ENCODE measurements at regions not wholly inside any gene's neighbourhood (a gene's known extent, or its start where the extent isn't known, plus 50 kb on each side); places are given as distances from the start of the nearest gene placed in this dataset.
"Not testable (repeated sequence)": the region's sequence is repeated elsewhere in the genome, so short reads cannot be mapped to it uniquely, and the experiment has no call there.

DNA sequence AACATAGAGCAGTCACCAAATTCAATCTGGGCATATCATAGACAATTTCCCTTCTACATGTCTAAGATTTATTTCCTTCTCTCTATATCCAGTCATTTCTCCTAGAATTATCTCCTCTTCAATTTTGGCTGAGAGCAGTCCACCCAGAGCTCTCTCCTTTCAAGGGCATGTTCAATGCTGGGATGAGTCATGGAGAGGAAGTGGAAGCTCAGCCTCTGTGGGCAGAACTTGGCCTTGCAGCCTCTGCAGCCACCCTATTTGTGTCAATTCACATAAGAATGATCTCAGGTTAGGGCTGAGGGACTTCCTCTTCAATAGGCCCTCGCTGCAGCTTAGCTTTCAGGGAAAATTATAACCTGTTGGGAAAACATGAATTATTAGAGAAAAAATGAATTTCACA is 560.8 kb downstream of the POM121L12 start:
- peak; percentile 43 for DNase-seq

DNA sequence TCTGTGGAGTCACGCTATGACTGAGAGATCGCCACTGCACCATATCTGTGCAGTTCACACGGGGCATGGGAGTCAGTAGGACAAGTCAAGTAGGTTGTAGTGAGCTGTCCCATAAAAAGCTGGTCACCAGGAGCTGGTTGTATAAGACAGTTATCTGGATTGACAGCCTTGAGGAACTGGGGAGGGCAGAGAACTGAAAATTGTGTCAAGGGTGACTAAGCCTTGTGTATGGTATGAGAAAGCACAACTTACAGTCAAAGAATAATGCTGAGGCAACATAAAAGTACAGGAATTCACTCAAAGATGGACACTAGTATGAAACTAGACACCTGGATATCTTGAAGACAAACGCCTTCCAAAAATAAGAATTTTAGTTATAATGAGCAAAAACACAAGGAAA is 564.9 kb downstream of the POM121L12 start:
- DNase-seq, result no peak

DNA sequence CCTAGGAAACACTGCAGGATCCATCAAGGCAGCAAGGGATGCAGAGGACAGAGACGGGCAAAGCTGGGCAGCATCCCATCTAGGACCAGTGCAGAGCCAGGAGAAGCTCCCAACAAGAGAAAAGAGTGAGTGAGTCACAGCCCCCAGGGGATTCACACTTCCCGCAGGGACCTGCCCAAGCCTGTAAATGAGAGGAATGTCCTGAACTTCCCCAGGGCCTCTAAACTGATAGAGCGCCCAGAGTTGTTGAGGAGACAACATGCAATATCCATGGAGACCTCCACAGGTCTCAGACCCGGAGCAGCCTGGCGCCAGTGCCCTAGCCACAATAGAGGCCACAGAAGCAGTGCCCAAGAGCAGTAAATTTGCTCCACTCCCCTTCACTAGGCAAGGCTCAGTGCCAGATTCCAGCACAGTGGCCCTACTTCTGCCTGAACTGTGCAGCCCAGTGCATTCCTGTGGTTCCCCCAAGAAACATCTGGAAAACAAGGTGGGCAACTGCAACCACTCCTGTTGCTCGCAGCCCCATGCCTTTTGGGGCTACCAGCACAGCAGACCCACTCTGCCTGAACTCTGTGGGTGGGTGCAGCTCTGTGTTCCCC is 567.5 kb downstream of the POM121L12 start:
- DNase-seq, result peak; percentile 33

DNA sequence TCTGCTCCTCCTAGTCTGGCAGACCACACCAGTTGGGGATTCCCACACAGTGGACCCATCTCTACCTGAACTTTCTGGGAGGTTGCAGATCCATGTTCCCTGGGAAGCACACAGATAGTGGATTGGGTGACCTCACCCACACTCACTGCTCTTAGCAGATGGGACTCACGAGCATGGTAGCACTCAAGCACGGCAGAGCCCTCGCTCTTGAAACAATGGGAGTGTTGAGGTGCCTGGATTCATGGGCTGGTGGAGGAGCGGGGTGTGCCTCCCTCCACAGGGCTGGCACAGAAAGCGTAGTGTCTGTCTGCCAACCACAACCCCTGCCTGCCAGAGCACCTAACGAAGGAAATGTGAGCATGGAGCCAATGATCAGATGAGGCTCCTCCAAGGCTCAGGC is 568.0 kb downstream of the POM121L12 start:
- DNase-seq, result no peak

DNA sequence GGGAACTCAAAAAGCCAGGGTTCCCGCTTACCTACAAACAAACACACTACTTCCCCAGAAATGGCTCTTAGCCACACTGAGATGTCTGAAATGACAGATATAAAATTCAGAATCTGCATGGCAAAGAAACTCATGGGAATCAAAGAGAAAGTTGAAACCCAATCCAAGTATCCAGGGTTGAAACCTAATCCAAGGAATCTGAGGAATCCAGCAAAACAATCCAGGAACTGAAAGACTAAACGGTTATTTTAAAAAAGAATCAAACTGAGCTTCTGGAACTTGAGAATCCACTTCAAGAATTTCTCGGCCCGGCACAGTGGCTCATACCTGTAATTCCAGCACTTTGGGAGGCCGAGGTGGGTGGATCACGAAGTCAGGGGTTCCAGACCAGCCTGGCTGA is 568.8 kb downstream of the POM121L12 start:
- DNase-seq, result no peak

DNA sequence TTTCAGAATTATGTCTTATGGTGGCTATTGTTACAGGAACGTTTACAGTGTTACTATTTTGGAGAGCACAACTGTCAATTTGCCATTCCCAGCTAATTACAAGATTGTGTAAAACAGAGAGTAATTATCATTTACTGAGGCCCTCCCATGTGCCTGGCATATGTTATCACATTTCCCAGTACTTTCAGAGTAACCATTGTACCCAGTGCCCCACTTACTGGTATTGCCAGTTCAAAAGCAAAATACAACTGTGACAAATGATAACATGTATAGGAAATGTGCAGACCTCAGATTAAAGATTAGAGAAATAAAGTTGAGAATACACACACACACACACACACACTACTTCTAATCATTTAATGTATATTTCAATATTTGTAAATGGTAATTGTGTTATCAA is 572.5 kb downstream of the POM121L12 start:
- DNase-seq, result no peak

DNA sequence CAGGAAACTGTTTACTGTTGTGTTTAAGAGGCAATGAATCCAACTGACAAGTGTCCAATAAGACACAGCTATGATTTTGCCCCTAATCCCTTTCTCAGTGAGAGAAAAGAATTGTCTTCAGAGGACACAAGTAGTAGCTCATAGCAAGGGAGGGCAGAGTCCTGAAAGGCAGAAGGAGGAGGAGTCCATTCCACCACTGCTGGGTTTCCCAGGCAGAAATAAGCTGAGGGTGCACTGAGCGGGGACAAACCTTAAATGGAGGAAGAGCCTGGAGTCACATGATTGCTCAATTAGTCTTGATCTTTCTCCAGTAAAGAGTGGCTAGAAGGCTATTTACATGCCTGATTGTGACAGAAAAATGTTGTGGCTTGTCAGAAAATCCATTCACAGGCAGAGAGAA is 573.8 kb downstream of the POM121L12 start:
- DNase-seq, result no peak

DNA sequence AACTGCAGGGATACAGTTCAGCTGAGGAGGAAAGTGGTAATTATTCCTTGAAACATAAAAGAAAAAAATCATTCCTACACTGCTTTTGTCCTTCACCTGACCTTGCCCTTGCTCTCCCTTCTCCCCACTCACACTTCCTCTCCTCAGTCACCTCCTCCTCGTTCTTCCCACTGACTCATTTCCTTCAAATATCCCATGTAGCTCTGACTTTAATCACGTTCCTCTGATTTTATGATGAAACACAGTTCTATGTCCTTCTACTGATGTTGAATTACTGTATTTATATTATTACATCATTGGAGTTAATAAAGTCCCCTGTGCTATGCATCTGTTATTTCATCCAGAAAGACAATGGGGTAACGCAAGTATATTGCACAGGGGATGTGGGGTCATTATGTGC is 575.6 kb downstream of the POM121L12 start:
- DNase-seq, result no peak

DNA sequence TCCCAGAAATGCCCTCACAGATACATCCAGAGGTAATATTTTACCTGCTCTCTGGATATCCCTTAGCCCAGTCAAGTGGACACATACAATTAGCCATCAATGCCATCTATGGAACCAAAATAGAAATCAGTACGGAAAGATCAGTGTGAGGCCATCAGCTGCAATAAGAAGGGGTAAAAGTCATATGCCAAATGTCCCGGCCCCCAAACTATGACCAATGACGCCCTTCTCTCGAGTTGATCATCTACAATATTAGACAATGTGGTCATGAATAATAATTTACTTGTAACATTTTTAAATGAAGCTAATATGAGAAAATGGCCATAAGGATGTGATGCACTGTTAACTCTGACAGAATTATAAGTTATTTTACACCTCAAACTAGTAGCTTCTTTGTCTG is 588.9 kb downstream of the POM121L12 start:
- no peak for DNase-seq

DNA sequence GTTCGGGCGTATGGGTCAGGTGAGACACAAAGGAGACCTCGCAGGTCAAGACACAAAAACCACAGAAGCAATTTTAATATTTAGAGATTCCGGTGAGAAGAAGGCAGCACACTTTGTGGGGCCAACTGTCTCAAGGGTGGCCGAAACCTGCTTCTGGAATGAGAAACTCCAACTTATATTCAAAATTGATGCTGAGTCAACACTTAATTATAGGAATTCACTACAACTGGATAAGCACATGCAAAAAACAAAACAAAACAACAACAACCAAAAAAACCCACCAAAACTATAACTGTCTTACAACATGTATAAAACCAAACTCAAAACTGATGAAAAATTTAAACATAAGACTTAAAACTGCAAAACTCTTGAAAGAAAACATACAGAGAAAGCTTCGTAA is 593.3 kb downstream of the POM121L12 start:
- DNase-seq, result no peak

DNA sequence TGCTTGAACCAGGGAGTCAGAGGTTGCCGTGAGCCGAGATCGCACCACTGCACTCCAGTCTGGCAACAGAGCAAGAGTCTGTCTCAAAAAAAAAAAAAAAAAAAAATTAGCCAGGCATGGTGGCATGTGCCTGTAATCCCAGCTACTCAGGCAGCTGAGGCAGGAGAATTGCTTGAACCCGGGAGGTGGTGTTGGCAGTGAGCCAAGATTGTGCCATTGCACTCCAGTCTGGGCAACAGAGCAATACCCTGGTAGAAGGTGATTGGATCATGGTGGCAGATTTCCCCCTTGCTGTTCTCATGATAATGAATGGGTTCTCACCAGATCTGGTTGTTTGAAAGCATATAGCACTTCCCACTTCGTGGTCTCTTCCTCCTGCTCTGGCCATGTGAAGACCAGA is 599.8 kb downstream of the POM121L12 start:
- not testable (repeated sequence) for DNase-seq

DNA sequence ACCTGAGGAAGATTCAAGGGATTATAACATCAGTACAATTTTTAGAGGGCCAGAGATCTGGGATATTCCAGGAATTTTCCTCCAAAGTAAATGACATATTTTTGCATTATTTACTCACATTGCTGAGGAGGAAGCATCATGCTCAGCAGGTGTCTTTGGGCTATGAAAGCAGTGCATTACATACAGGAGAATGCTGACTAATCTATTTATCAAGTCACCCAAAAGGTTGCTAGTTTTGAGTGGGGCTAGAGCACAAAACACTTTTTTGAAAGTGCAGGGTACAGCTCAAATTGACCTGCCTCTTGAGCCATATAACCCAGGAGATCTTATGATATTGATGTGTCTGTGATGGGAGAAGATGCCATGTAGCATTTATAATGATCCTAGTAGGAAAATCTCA is 603.1 kb downstream of the POM121L12 start:
- DNase-seq, result no peak

DNA sequence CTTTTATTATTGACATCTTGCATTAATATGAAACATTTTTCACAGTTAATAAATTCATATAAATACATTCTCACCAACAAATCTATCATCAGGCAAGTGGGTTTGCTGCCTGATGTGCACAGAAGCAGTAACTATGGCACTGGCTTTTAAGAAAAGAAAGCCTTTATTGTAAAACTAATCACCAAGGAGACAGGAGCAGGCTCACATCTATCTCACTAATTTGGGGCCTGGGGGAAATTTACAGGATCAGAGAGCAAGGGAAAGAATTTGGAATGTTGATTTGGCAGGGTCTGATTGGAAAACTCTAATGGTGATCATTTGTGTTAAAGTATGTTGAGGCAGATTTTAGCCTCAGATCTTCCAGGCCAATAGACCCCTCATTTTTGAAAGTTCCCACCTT is 605.7 kb downstream of the POM121L12 start:
- DNase-seq, result no peak

DNA sequence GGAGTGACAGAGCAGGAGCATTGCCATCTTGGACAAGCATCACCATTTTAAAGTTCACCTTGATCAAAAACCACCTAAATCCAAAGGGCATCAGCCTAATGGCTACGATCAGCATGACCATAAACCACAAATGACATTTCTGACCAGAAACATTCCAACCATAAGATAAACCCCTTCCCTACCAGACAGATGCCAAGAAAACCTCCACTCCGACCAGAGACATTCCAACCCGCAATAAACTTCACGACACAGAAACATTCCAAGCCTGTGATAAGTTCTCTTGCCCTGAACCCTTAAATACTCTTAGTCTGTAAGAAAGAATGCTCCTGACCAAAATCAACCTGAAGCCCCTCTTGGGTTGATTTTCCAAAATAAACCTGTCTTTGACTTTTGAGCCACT is 606.9 kb downstream of the POM121L12 start:
- DNase-seq, result peak; percentile 56

DNA sequence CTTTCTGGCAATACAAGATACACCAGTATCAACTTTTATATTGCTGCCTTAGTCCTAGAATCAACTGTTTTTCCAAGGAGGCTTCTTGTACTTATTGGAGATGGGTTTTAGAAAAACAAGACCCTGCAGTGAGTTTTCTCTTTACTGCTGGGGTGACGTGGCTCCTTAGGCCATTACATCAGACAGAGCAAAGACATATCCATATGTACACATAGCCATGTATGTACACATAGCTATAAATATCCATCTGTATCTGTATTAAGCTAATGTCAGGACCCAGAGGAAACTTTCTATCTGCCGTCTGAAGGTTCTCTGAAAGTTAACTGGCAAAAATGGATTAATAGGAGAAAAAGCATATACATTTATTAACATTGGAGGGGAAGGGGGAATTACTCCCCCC is 607.4 kb downstream of the POM121L12 start:
- DNase-seq, result no peak

DNA sequence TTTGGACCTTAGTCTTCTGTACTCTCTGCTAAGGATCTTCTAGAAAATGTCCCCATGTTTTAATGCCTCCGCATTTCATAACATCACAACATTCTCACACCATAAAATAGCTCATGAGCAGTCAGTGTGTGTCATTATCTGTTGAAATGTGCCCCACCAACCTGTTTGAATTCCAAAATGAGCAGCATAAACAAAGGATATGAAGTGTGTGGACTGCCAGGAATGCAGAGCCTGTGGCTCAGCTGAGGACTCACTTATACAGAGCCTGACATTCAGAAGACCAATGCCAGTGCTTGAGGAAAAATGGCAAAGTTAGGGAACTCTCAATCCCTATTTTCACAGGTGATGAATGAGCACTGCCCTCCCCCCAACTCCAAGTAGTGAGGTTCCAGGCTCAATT is 621.4 kb downstream of the POM121L12 start:
- no peak for DNase-seq

DNA sequence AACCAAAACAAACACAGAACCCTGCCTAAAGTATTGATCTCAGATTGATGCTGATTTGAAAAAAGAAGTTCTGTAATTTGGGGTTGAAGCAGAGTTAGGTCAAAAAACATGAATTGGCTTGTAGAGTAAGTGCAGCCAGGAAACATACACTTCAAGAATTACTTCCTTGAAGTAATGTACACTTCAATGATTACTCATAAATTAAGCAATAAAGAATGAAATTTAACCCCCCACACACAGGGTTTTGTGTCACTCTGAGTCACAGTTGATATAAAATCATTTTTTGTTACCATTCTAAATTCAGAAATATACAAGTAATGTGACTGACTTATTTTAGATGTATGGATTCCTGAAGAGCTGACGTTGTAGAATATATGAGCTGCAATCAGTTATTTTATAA is 622.2 kb downstream of the POM121L12 start:
- no peak for DNase-seq

DNA sequence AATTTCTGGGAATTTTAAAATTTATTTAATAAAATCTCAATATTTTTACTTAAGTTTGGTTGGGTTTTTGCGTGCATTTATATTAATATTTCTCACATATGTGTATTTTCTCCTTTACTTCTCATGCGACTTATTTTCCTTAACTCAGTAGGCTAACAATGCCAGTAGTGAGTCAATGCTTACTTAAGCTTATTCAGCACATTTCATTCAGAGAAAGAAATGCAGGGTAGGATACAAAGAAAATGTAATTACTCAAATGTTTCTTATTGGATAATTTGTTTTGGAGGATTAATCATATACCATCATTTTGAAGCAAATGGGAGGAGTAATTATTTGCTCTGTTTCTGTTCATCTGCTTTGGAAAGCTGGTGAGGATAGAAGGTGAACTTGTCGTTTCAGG is 623.5 kb downstream of the POM121L12 start:
- DNase-seq, result no peak

DNA sequence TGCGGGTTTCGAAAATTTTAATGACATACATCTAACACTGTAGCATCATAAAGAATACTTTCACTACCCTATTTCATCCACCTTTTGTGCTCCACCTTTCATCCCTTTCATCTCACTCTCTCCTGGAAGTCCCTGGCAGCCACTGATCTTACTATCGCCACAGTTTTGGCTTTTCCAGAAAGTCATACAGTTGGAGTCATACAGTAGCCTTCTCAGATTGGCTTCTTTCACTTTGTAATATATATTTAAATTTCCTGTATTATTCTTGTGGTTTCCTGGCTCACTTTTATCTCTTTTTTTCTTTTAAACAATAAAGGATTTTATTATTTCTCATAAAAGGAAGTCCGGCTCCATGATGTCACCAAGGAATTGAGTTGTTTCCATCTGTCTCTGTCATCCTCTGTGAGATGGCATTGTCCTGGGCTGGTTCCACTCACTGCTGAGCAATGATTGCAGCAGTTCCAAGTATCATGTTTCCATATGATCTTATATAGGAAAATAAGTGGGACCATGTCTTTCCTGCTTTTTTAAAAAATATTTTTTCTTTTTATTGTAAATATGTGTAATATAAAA is 626.3 kb downstream of the POM121L12 start:
- DNase-seq, result no peak

DNA sequence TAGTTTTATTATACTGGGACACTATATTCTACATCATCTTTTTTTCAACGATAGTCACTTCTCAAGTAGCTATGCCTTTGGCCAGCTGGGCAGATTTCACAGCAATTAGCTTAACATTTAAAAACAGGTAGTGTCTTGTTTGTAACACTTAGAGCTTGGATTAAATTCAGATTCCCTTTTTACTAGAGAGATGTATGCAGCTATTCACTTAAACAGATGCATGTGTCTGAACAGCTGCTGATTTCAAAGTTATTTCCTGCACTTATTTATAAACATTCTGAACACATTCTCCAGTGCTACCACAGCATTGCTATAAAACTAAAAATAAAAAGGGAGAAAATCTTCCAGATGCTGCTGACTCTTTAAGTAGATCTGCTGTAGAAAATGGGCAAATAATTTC is 637.2 kb downstream of the POM121L12 start:
- no peak for DNase-seq

DNA sequence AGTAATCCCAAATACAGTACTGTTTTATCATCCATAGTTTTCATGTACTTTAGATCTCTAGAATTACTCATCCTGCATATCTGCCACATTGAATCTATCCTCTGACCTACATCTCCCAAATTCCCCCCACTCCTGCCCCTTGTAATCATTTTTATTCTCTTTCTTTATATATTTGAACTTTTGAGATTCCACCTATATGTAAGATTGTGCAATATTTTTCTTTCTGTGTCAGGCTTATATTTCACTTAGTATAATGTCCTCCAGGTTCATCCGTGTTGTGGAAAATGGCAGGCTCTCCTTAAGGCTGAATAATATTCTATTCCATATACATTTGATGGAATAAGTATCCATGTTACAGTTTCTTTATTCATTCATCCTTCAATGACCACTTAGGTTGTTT is 640.4 kb downstream of the POM121L12 start:
- no peak for DNase-seq

DNA sequence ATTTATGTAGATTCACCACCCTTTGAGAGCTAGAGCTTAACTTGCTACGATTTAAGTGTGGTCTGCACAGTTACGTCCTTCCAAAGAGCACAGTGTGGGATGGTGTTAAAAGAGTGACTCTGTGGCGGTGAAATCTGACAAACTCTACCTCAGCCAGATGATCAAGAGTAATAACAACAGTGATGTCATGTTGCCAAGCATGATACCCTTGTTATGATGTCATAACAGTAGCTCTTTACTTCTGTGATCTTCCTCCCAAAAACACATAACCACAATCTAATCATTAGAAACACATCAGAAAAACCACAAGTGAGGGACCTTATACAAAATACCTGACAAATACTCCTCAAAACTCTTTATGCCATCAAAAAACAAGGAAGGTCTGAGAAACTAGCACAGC is 649.3 kb downstream of the POM121L12 start:
- no peak for DNase-seq

DNA sequence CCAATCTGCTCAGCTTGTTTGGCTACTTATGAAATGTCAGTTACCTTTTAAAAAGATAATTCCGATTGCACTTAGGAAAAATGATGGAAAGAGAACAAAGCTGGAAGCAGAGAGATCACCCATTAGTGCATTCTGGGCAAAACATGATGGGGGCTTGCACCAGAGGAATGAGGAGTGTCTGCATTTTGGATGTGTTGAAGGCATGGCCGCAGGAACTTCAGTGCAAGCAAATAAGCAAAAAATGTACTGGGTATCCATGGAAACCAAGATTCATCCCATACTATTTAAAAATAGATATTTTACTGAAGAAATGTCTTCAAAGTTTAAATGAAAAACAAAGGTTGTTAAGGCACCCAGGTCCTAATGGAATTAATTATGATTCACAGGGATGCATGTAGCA is 655.0 kb downstream of the POM121L12 start:
- DNase-seq, result no peak

DNA sequence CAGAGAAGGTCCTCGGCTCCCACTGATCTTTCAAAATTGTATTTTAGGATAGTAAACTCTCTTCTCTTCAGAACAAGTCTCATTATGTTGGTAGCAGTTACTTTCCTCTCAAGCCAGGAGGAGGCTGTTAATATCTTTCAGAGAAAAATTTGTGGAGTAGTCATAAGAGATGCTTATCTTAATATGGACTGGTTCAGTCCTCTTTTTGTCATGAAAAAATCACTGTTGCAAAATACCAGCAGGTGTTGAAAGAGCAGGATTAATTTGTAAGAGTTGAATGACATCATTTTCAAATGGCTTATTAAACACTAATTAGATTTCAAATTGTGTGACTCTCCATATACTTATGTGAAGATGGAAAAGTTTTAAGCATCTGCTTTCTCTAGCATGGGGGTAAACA is 662.5 kb downstream of the POM121L12 start:
- no peak for DNase-seq

DNA sequence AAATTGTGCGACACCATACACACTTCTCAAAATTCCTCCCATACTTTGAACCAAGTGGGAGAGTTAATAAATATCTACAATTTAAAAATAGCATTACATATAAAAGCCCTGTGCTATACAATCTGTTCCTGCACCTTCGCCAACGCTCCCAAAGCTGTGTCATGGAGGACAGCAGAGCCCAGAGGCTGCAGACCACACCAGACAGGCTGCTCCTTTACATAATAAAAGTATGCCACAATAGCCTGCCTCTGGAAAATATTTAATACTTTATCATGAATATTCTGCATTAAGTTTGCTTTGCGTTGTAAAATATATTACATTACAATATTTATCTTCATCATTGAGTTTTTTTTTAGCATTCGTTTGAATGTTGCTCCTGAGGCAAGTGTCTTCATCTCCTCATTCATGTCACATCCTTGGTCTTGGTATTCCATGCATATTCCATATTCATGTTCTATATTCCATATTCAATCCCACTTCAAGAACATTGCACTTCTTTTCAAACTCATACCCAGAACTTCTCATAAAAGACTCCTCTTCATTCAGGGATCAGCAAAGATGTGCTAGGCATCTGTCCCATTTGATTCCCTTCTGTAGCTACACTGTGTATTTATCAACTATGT is 663.9 kb downstream of the POM121L12 start:
- DNase-seq, result no peak
